ENCODE measurements at regions not wholly inside any gene's neighbourhood (a gene's known extent, or its start where the extent isn't known, plus 50 kb on each side); places are given as distances from the start of the nearest gene placed in this dataset.

- H3K27ac ChIP-seq: no peak overlapping the region
- H3K27me3 ChIP-seq: no peaks in the 10 kb centered on the region
- 52 to 59% (median 55%) methylated on average over 4 of the region's 4 CpGs for WGBS, 5 donors
- DNase-seq: no peak
- no peaks in the 10 kb centered on the region for H3K36me3 ChIP-seq
- H3K4me3 ChIP-seq: no peak overlapping the region
- H3K9me3 ChIP-seq: no peaks in the 10 kb centered on the region
- intact Hi-C loops (cut with DNase I; ENCODE audit: low total_unique reads): no loop called here
- TF ChIP-seq EP300 (IDR thresholded peaks at IDR 0.05) (no peak), POLR2AphosphoS5 (IDR thresholded peaks at IDR 0.05) (no peak), POLR2A (IDR thresholded peaks at IDR 0.05) (no peak), CTCF (IDR thresholded peaks at IDR 0.05) (no peak)
- H3K4me1 ChIP-seq: no peaks in the 10 kb centered on the region
Measured at GRCh38 chr3:99175276-99175812, 273.8 kb upstream of the DCBLD2 start.

GRCh38 chr3:99172736-99173657, 271.5 kb upstream of the DCBLD2 start:
- no peak overlapping the region for H3K4me3 ChIP-seq
- H3K9me3 ChIP-seq: peaks cover 0 to 7% (median 2%) of the 10 kb centered on the region in 4 donors
- no peak overlapping the region for H3K27ac ChIP-seq
- TF ChIP-seq CTCF (IDR thresholded peaks at IDR 0.05) (peak in 5 of 7 experiments; percentile 3 to 30 (median 24)), POLR2AphosphoS5 (IDR thresholded peaks at IDR 0.05) (no peak)
- intact Hi-C loops (cut with DNase I; ENCODE audit: low total_unique reads): no loop called here
- WGBS, 5 donors: 35 to 46% (median 43%) methylated on average over 5 of the region's 5 CpGs
- H3K4me1 ChIP-seq: no peaks in the 10 kb centered on the region
- no peaks in the 10 kb centered on the region for H3K27me3 ChIP-seq
- H3K36me3 ChIP-seq: no peaks in the 10 kb centered on the region
- DNase-seq: peak; percentile 44 to 78

GRCh38 chr3:99171800-99172199, 270.3 kb upstream of the DCBLD2 start:
- no peak for DNase-seq
- no peak for TF ChIP-seq EP300 (IDR thresholded peaks at IDR 0.05)
- TF ChIP-seq POLR2A (IDR thresholded peaks at IDR 0.05): no peak
- TF ChIP-seq CTCF (IDR thresholded peaks at IDR 0.05): no peak
- no peak for TF ChIP-seq POLR2AphosphoS5 (IDR thresholded peaks at IDR 0.05)
- H3K27ac ChIP-seq: no peak overlapping the region
- H3K4me3 ChIP-seq: no peak overlapping the region
- intact Hi-C loops (cut with DNase I; ENCODE audit: low total_unique reads): no loop called here
- H3K4me1 ChIP-seq: no peaks in the 10 kb centered on the region
- peaks cover 0 to 7% (median 2%) of the 10 kb centered on the region in 4 donors for H3K9me3 ChIP-seq
- no peaks in the 10 kb centered on the region for H3K27me3 ChIP-seq
- WGBS, 5 donors: 81 to 86% (median 84%) methylated on average over 4 of the region's 4 CpGs
- H3K36me3 ChIP-seq: no peaks in the 10 kb centered on the region

GRCh38 chr3:99170867-99171517, 269.5 kb upstream of the DCBLD2 start:
- WGBS, 5 donors: 86 to 91% (median 87%) methylated on average over 5 to 6 of the region's 6 CpGs
- H3K9me3 ChIP-seq: peaks cover 0 to 7% (median 2%) of the 10 kb centered on the region in 4 donors
- no peaks in the 10 kb centered on the region for H3K27me3 ChIP-seq
- no peak for DNase-seq
- H3K4me3 ChIP-seq: no peak overlapping the region
- intact Hi-C loops (cut with DNase I; ENCODE audit: low total_unique reads): no loop called here
- H3K36me3 ChIP-seq: no peaks in the 10 kb centered on the region
- H3K27ac ChIP-seq: no peak overlapping the region
- TF ChIP-seq POLR2A (IDR thresholded peaks at IDR 0.05): no peak
- H3K4me1 ChIP-seq: no peaks in the 10 kb centered on the region

Data from stomach (tissue), 8 donors.